ENCODE measurements at regions not wholly inside any gene's neighbourhood (a gene's known extent, or its start where the extent isn't known, plus 50 kb on each side); places are given as distances from the start of the nearest gene placed in this dataset.

- Histone ChIP-seq H4K20me1 (ENCODE audit: insufficient read depth, poor library complexity, severe bottlenecking) (no peaks in the 10 kb centered on the region), H3K27ac (no peak overlapping the region), H3K4me2 (no peak overlapping the region), H3K79me2 (no peaks in the 10 kb centered on the region), H3K9me3 (ENCODE audit: low read depth) (no peaks in the 10 kb centered on the region), H3K4me3 (no peak overlapping the region), H2AFZ (no peak overlapping the region), H3K27me3 (no peaks in the 10 kb centered on the region), H3K36me3 (replicated peaks; ENCODE audit: insufficient read depth, low read depth) (no peaks in the 10 kb centered on the region), H3K4me1 (ENCODE audit: insufficient read depth) (no peaks in the 10 kb centered on the region), H3K9me2 (replicated peaks; ENCODE audit: insufficient read depth) (no peaks in the 10 kb centered on the region)
- no peak for DNase-seq (ENCODE audit: low spot score)
- TF ChIP-seq EZH2 (IDR thresholded peaks at IDR 0.05; ENCODE audit: borderline replicate concordance) (no peak), EZH2phosphoT487 (IDR thresholded peaks at IDR 0.05; ENCODE audit: low read depth, severe bottlenecking, unreplicated experiment) (no peak)
- TF ChIP-seq, protein P1, sequence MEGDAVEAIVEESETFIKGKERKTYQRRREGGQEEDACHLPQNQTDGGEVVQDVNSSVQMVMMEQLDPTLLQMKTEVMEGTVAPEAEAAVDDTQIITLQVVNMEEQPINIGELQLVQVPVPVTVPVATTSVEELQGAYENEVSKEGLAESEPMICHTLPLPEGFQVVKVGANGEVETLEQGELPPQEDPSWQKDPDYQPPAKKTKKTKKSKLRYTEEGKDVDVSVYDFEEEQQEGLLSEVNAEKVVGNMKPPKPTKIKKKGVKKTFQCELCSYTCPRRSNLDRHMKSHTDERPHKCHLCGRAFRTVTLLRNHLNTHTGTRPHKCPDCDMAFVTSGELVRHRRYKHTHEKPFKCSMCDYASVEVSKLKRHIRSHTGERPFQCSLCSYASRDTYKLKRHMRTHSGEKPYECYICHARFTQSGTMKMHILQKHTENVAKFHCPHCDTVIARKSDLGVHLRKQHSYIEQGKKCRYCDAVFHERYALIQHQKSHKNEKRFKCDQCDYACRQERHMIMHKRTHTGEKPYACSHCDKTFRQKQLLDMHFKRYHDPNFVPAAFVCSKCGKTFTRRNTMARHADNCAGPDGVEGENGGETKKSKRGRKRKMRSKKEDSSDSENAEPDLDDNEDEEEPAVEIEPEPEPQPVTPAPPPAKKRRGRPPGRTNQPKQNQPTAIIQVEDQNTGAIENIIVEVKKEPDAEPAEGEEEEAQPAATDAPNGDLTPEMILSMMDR (IDR thresholded peaks at IDR 0.05; ENCODE audit: poor library complexity), result no peak
- WGBS (ENCODE audit: low lambda C conversion rate, missing lambda C conversion rate), result 89% methylated on average over 4 of the region's 4 CpGs
Observed at GRCh38 chr13:65746406-65746921, 1483.7 kb downstream of the PCDH9 start.

GRCh38 chr13:65744836-65745235 is 1485.3 kb downstream of the PCDH9 start:
- no peaks in the 10 kb centered on the region for H3K9me2 ChIP-seq (replicated peaks; ENCODE audit: insufficient read depth)
- no peaks in the 10 kb centered on the region for H4K20me1 ChIP-seq (ENCODE audit: insufficient read depth, poor library complexity, severe bottlenecking)
- H3K79me2 ChIP-seq, result no peaks in the 10 kb centered on the region
- no peak overlapping the region for H3K27ac ChIP-seq
- no peak for DNase-seq (ENCODE audit: low spot score)
- no peak overlapping the region for H3K4me3 ChIP-seq
- 79% methylated on average over 2 of the region's 2 CpGs for WGBS (ENCODE audit: low lambda C conversion rate, missing lambda C conversion rate)
- H2AFZ ChIP-seq, result no peak overlapping the region
- H3K36me3 ChIP-seq (replicated peaks; ENCODE audit: insufficient read depth, low read depth), result no peaks in the 10 kb centered on the region
- H3K4me2 ChIP-seq, result no peak overlapping the region
- no peaks in the 10 kb centered on the region for H3K9me3 ChIP-seq (ENCODE audit: low read depth)
- H3K4me1 ChIP-seq (ENCODE audit: insufficient read depth), result no peaks in the 10 kb centered on the region
- H3K27me3 ChIP-seq, result no peaks in the 10 kb centered on the region
- TF ChIP-seq EZH2phosphoT487 (IDR thresholded peaks at IDR 0.05; ENCODE audit: low read depth, severe bottlenecking, unreplicated experiment), result no peak
- TF ChIP-seq, protein P1 (IDR thresholded peaks at IDR 0.05; ENCODE audit: poor library complexity), result no peak
- TF ChIP-seq EZH2 (IDR thresholded peaks at IDR 0.05; ENCODE audit: borderline replicate concordance), result no peak

GRCh38 chr13:65733110-65733509 is 1497.0 kb downstream of the PCDH9 start:
- no peaks in the 10 kb centered on the region for H3K27me3 ChIP-seq
- DNase-seq (ENCODE audit: low spot score), result no peak
- H3K9me3 ChIP-seq (ENCODE audit: low read depth), result no peaks in the 10 kb centered on the region
- no peaks in the 10 kb centered on the region for H3K9me2 ChIP-seq (replicated peaks; ENCODE audit: insufficient read depth)
- H3K4me3 ChIP-seq, result no peak overlapping the region
- H4K20me1 ChIP-seq (ENCODE audit: insufficient read depth, poor library complexity, severe bottlenecking), result no peaks in the 10 kb centered on the region
- no peaks in the 10 kb centered on the region for H3K36me3 ChIP-seq (replicated peaks; ENCODE audit: insufficient read depth, low read depth)
- H3K79me2 ChIP-seq, result no peaks in the 10 kb centered on the region
- no peak overlapping the region for H3K4me2 ChIP-seq
- 86% methylated on average over 1 of the region's 1 CpG for WGBS (ENCODE audit: low lambda C conversion rate, missing lambda C conversion rate)
- no peak overlapping the region for H3K27ac ChIP-seq
- no peaks in the 10 kb centered on the region for H3K4me1 ChIP-seq (ENCODE audit: insufficient read depth)
- no peak overlapping the region for H2AFZ ChIP-seq
- TF ChIP-seq, protein P1 (IDR thresholded peaks at IDR 0.05; ENCODE audit: poor library complexity), result no peak
- TF ChIP-seq EZH2phosphoT487 (IDR thresholded peaks at IDR 0.05; ENCODE audit: low read depth, severe bottlenecking, unreplicated experiment) (no peak), EZH2 (IDR thresholded peaks at IDR 0.05; ENCODE audit: borderline replicate concordance) (no peak)

DNA sequence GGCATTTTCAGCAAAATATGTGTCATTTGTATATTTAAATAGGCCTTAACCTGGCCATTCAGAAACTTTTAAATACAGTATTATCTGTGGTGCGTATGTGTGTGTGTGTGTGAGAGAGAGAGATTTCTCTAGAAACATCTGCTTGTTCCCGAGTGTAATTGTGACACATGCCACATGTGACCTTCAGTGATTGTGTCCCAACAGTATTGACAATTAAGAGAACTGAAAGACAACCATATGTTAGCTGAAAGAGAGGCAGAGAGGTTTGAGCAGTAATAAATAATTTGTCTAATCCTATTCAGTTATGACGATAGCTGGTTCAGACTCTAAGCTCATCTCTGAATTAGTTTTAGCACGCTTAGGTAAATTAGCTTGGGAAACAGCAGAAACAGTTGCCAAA is 1503.1 kb downstream of the PCDH9 start:
- Histone ChIP-seq H3K9me2 (replicated peaks; ENCODE audit: insufficient read depth) (no peaks in the 10 kb centered on the region), H3K79me2 (no peaks in the 10 kb centered on the region), H3K4me2 (no peak overlapping the region), H3K27ac (no peak overlapping the region), H2AFZ (no peak overlapping the region), H3K27me3 (no peaks in the 10 kb centered on the region), H4K20me1 (ENCODE audit: insufficient read depth, poor library complexity, severe bottlenecking) (no peaks in the 10 kb centered on the region), H3K9me3 (ENCODE audit: low read depth) (no peaks in the 10 kb centered on the region), H3K4me1 (ENCODE audit: insufficient read depth) (no peaks in the 10 kb centered on the region), H3K36me3 (replicated peaks; ENCODE audit: insufficient read depth, low read depth) (no peaks in the 10 kb centered on the region), H3K4me3 (no peak overlapping the region)
- WGBS (ENCODE audit: low lambda C conversion rate, missing lambda C conversion rate), result 89% methylated on average over 4 of the region's 4 CpGs
- DNase-seq (ENCODE audit: low spot score), result no peak
- no peak for TF ChIP-seq EZH2phosphoT487 (IDR thresholded peaks at IDR 0.05; ENCODE audit: low read depth, severe bottlenecking, unreplicated experiment)
- TF ChIP-seq EZH2 (IDR thresholded peaks at IDR 0.05; ENCODE audit: borderline replicate concordance), result no peak
- TF ChIP-seq, protein P1 (IDR thresholded peaks at IDR 0.05; ENCODE audit: poor library complexity), result no peak

Data from hepatocyte (in vitro differentiated cells).